HG02610 (cell line): ENCODE measurements at regions not wholly inside any gene's neighbourhood (a gene's known extent, or its start where the extent isn't known, plus 50 kb on each side); places are given as distances from the start of the nearest gene placed in this dataset.
"Not testable (repeated sequence)": the region's sequence is repeated elsewhere in the genome, so short reads cannot be mapped to it uniquely, and the experiment has no call there.

Source experiments
- ATAC-seq: cut with Tn5 transposase; IDR thresholded peaks from one replicate; pipeline ENCODE4 v1.9.1; 2021; ENCODE audit warnings: mild to moderate bottlenecking, moderate library complexity; ENCODE audit not compliant: unreplicated experiment

GRCh38 chr19:32067685-32068084, 277.7 kb upstream of the ZNF507 start:
- no peak for ATAC-seq

GRCh38 chr19:32068793-32069192, 276.6 kb upstream of the ZNF507 start:
- ATAC-seq = no peak

DNA sequence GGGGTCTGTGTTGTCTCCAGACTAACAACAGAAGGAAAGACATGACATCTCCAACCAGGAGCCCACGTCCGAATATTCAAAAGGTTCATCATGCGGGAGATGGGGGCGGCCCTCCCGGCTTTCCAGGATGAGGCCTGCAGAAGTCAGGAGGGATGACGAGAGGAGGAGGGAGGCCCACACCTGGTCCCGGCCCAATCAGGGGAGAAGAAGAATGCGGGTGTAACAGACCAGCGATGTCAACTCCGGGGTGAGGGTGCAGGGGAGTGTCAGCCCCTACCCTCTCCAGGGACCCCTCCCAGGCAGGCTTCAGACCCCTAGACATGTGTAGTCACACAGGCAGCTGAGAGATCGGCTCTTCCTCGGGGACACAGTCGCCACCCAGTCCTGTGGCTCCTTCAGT, 275.3 kb upstream of the ZNF507 start:
- no peak for ATAC-seq

- ATAC-seq = no peak
These were observed 263.4 kb upstream of the ZNF507 start for GRCh38 chr19:32082028-32082427.

- ATAC-seq = not testable (repeated sequence)
These were observed 260.6 kb upstream of the ZNF507 start for GRCh38 chr19:32084756-32085363.

DNA sequence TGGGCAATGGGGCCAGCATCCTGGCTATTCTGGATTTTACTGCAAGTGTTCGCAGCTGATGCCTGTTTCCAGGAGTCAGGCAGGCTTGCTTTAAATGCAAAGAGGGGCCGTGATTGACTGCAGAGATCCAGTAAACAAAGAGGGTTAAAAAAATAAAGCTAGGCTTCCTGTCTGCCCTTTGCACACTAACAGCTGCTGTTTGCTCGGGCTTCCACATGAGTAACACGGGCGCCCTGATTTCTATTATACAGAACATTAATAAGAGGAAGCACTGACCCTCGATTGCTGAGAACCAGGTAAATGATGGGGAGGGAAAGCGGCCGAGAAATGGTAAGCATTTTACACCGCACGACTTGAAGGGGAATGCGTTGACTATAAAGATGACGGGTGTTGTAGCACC, 254.2 kb upstream of the ZNF507 start:
- ATAC-seq = no peak

DNA sequence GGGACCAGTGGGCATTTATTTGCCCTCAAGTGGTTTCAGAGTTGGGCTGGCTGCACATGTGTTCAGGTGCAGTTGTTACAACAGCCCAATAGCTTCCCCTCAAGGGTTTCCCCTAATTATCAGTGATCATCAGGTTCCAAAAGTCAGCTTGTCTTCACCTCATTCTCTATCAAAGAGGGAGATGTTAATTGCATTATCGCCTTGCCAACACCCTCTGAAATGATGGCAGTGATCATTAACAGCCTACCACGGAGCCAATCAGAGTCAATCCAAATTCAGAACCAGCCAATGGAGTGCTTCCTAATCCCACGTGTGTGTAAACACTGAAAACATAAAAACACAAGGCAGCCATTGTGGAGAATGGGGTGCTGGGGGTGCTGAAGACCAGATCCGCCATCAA, 248.4 kb upstream of the ZNF507 start:
- ATAC-seq = no peak

GRCh38 chr19:32097620-32098019, 247.8 kb upstream of the ZNF507 start:
- ATAC-seq = no peak

- no peak for ATAC-seq
These were observed 246.4 kb upstream of the ZNF507 start for GRCh38 chr19:32098968-32099367.

- no peak for ATAC-seq
These were observed 244.2 kb upstream of the ZNF507 start for GRCh38 chr19:32101206-32101605.

DNA sequence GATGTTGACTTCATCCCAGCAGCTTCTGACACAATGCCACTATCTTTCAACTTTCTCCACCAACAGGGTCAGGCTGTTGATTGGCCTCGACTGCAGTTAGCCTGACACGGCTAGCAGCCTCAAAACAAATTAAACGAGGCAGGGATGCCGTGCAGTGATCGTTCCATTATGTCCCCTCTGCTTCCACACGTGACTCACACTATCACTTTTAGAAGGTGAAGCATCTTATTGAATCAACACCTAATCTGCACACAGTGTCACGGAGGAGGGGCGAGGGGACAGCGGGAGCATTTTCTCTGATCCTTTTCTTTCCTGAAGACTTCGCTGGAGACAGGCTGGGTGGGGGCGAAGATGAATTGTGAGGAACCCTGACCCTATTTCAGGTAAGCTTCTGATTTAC, 241.9 kb upstream of the ZNF507 start:
- ATAC-seq = no peak

GRCh38 chr19:32104153-32104849, 241.1 kb upstream of the ZNF507 start:
- no peak for ATAC-seq

DNA sequence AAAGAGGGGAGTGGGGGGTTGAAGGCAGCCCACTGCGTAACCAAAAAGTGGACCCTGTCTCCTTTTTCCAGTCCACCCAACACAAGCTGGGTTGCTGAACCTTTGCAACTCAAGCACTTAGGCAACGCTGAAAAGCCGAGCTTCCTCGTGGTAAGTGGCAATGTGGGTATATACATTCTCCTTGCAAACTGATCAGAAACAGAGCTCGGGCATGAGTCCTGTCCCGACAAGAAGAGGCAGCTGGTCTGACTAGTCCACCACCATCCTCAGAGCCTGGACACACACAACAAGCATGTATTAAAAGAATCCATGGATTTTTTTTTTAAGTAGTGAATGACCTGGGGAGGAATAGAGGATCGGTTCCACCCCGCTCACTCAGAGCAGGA, 240.6 kb upstream of the ZNF507 start:
- no peak for ATAC-seq

DNA sequence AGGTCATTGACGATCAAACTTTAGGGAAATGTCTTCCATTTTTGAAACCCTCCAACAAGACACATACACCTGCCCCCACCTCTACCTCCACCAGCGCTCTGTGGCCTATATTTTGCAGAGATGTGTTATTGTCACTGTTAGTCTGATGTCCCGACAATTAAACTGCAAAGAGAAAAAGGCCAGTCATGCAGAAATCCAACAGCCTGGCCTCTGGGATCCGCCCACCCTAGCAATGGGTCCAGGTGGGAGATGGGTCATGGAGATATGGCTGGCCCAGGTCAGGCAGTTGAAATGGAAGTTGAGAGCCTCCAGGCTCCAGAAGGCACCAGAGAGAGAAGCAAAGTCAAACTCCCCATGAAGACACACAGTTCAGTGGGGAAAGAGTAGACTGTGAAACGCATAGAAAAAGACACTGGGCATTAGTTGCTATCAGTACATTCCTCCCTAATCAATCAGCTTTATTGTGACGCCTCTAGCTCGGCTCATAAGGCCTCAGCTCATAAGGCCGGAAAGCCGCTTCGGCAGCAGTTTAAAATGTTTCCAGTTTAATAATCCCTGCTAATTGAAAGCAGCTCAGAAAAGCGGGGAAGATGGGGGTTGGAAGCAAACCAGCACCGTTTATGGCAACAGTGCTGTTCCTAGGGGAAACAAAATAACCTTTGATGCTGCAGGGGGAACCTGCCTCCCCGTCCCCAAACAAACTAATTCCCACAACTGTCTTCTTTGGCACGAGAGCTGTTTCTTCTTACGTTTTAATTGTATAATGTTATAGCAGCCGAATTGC, 239.7 kb upstream of the ZNF507 start:
- ATAC-seq = no peak

- ATAC-seq = no peak
These were observed 223.2 kb upstream of the ZNF507 start for GRCh38 chr19:32122258-32122657.

DNA sequence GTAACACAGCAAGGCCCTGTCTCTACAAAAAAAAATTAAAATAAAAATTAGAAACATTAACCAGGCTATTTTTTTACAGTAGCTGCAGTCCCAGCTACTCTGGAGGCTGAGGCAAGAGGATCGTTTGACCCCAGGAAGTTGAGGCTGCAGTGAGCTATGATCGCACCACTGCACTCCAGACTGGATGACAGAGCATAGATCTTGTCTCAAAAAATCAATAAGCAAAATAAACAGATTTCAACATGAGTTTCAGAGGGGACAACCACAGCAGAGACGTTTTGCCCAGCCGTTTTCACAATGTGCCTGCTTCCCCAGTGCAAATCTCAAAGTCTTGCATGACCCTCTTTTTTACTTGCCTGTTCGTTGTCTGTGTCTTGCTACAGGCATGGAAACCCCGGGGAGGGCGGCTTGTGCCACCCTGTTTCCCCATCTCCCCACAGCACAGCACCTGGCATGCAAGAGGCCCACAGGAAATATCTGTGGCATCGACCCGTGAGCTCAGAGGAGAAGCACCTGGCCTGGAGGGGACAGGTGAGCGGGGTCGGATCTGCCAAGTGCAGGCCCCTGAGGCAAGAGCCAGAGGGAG, 222.0 kb upstream of the ZNF507 start:
- no peak for ATAC-seq

- ATAC-seq = no peak
These were observed 220.8 kb upstream of the ZNF507 start for GRCh38 chr19:32124585-32124984.

DNA sequence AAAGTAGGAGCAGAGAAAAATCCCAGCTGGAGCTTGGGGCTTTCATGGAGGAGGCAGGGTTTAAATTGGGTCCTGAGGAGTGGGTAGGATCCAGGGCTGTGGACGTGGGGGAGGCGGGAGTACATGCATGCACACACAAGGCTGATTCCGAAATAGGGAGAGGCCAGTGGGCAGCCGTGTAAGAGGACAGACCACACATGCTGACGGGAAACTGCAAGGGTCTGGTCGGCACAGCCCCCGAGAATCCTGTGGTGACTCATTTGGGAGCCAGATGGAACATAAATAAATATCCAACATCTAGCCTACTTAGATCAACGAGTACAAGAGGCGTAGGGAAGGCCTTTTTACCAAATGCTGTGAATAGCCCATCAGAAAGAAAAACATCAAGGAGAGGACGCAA, 216.3 kb upstream of the ZNF507 start:
- ATAC-seq = no peak

DNA sequence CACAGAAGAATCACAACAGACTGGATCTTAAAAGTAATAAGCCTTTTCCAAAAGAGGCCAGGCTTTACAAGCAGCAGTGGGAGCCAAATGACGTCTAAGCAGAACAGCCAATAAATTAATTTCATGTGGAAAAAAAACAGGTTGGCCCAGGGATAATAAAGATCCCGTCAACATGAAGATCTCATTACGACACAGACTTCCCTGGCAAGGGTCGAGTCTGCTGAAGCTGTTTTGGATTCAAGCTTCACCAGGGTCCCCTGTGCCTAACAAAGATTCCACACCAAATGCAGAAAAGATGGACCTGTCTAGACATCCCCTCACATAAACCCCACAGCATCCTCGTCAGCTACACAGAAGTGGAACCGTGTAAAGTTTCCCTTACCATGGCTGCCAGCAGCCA, 215.1 kb upstream of the ZNF507 start:
- no peak for ATAC-seq

DNA sequence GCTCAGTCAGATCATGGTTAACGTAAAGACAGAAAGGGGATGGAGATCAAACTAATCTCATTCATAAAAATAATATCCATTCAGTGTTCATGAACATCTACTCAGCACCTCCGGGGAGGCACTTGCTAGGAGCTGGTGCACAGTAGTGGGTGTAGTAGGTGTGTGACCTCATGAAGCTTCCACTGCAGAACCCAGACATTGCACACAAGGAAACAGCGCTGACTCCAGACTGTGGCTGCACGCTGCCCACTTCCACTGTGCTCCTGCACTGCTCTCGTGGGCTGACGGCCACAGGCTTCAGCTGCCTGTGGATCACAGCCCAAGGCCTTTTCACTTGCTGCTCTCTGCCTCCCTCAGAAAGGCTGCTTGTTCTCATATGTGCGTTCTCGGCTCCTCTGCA, 214.4 kb upstream of the ZNF507 start:
- no peak for ATAC-seq

DNA sequence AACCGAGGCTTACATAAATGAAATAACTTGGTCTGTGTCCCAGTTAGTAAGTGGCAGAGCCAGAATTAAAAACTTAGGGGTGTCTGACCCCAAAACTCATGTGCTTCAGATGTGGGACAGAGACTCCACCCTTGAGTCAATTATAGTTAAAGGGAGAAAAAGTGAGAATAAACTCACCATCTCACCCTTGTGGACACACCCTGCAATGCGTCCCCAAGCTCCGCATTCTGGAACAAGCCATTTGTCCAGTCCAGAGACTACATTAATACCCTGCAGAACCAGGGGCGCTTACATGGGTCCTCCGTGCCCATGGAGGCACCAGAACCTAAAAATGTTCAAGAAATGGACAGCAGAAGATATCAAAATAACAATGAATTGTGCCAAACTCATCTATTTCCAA, 207.0 kb upstream of the ZNF507 start:
- ATAC-seq = no peak
